ENCODE measurements at regions not wholly inside any gene's neighbourhood (a gene's known extent, or its start where the extent isn't known, plus 50 kb on each side); places are given as distances from the start of the nearest gene placed in this dataset.
"Not testable (repeated sequence)": the region's sequence is repeated elsewhere in the genome, so short reads cannot be mapped to it uniquely, and the experiment has no call there.

- Mint-ChIP-seq H3K27ac (ENCODE audit: unreplicated experiment) (no peak overlapping the region), H3K36me3 (ENCODE audit: unreplicated experiment) (no peaks in the 10 kb centered on the region), H3K4me1 (ENCODE audit: unreplicated experiment) (peaks cover 7% of the 10 kb centered on the region), H3K27me3 (ENCODE audit: unreplicated experiment) (peaks cover 41% of the 10 kb centered on the region), H3K9me3 (ENCODE audit: unreplicated experiment) (peaks cover 1% of the 10 kb centered on the region), H3K4me3 (ENCODE audit: unreplicated experiment) (peak overlapping the region; percentile 71)
- TF ChIP-seq CTCF (IDR thresholded peaks at IDR 0.05), result peak; percentile 19
- peak; percentile 89 for DNase-seq (ENCODE audit: extremely low spot score, unreplicated experiment)
Observed at GRCh38 chr9:71446473-71447411, 321.6 kb downstream of the CEMIP2 start.

- Mint-ChIP-seq H3K27ac (ENCODE audit: unreplicated experiment) (no peak overlapping the region), H3K4me1 (ENCODE audit: unreplicated experiment) (peaks cover 7% of the 10 kb centered on the region), H3K27me3 (ENCODE audit: unreplicated experiment) (peaks cover 40% of the 10 kb centered on the region), H3K4me3 (ENCODE audit: unreplicated experiment) (peak overlapping the region; percentile 71), H3K36me3 (ENCODE audit: unreplicated experiment) (no peaks in the 10 kb centered on the region), H3K9me3 (ENCODE audit: unreplicated experiment) (no peaks in the 10 kb centered on the region)
- no peak for DNase-seq (ENCODE audit: extremely low spot score, unreplicated experiment)
- no peak for TF ChIP-seq CTCF (IDR thresholded peaks at IDR 0.05)
Observed at GRCh38 chr9:71446106-71446472, 322.2 kb downstream of the CEMIP2 start.

- DNase-seq (ENCODE audit: extremely low spot score, unreplicated experiment), result no peak
- Mint-ChIP-seq H3K4me1 (ENCODE audit: unreplicated experiment) (peaks cover 7% of the 10 kb centered on the region), H3K27ac (ENCODE audit: unreplicated experiment) (no peak overlapping the region), H3K27me3 (ENCODE audit: unreplicated experiment) (peaks cover 23% of the 10 kb centered on the region), H3K4me3 (ENCODE audit: unreplicated experiment) (no peak overlapping the region), H3K9me3 (ENCODE audit: unreplicated experiment) (no peaks in the 10 kb centered on the region), H3K36me3 (ENCODE audit: unreplicated experiment) (no peaks in the 10 kb centered on the region)
- no peak for TF ChIP-seq CTCF (IDR thresholded peaks at IDR 0.05)
Observed at GRCh38 chr9:71442937-71443336, 321.5 kb upstream of the TRPM3 start.

- H3K36me3 Mint-ChIP-seq (ENCODE audit: unreplicated experiment), result no peaks in the 10 kb centered on the region
- no peaks in the 10 kb centered on the region for H3K9me3 Mint-ChIP-seq (ENCODE audit: unreplicated experiment)
- H3K27me3 Mint-ChIP-seq (ENCODE audit: unreplicated experiment), result peaks cover 14% of the 10 kb centered on the region
- DNase-seq (ENCODE audit: extremely low spot score, unreplicated experiment), result no peak
- peaks cover 3% of the 10 kb centered on the region for H3K4me1 Mint-ChIP-seq (ENCODE audit: unreplicated experiment)
- H3K27ac Mint-ChIP-seq (ENCODE audit: unreplicated experiment), result no peak overlapping the region
- no peak for TF ChIP-seq CTCF (IDR thresholded peaks at IDR 0.05)
- no peak overlapping the region for H3K4me3 Mint-ChIP-seq (ENCODE audit: unreplicated experiment)
Observed at GRCh38 chr9:71441266-71441665, 319.8 kb upstream of the TRPM3 start.

- H3K36me3 Mint-ChIP-seq (ENCODE audit: unreplicated experiment), result no peaks in the 10 kb centered on the region
- TF ChIP-seq CTCF (IDR thresholded peaks at IDR 0.05), result no peak
Observed at GRCh38 chr9:71431931-71432330, 310.5 kb upstream of the TRPM3 start.

GRCh38 chr9:71407341-71407740 is 285.9 kb upstream of the TRPM3 start:
- not testable (repeated sequence) for H3K36me3 Mint-ChIP-seq (ENCODE audit: unreplicated experiment); H3K27me3 Mint-ChIP-seq (ENCODE audit: unreplicated experiment); H3K4me1 Mint-ChIP-seq (ENCODE audit: unreplicated experiment); H3K4me3 Mint-ChIP-seq (ENCODE audit: unreplicated experiment); DNase-seq (ENCODE audit: extremely low spot score, unreplicated experiment); H3K27ac Mint-ChIP-seq (ENCODE audit: unreplicated experiment)
- H3K9me3 Mint-ChIP-seq (ENCODE audit: unreplicated experiment), result peaks cover 19% of the 10 kb centered on the region

More at GRCh38 chr9:71431931-71432330, 310.5 kb upstream of the TRPM3 start:
- Mint-ChIP-seq H3K27ac (ENCODE audit: unreplicated experiment) (no peak overlapping the region), H3K9me3 (ENCODE audit: unreplicated experiment) (no peaks in the 10 kb centered on the region), H3K27me3 (ENCODE audit: unreplicated experiment) (peaks cover 3% of the 10 kb centered on the region), H3K4me3 (ENCODE audit: unreplicated experiment) (no peak overlapping the region), H3K4me1 (ENCODE audit: unreplicated experiment) (no peaks in the 10 kb centered on the region)
- DNase-seq (ENCODE audit: extremely low spot score, unreplicated experiment), result no peak

All from osteocyte (in vitro differentiated cells).